ENCODE measurements at regions not wholly inside any gene's neighbourhood (a gene's known extent, or its start where the extent isn't known, plus 50 kb on each side); places are given as distances from the start of the nearest gene placed in this dataset.

DNA sequence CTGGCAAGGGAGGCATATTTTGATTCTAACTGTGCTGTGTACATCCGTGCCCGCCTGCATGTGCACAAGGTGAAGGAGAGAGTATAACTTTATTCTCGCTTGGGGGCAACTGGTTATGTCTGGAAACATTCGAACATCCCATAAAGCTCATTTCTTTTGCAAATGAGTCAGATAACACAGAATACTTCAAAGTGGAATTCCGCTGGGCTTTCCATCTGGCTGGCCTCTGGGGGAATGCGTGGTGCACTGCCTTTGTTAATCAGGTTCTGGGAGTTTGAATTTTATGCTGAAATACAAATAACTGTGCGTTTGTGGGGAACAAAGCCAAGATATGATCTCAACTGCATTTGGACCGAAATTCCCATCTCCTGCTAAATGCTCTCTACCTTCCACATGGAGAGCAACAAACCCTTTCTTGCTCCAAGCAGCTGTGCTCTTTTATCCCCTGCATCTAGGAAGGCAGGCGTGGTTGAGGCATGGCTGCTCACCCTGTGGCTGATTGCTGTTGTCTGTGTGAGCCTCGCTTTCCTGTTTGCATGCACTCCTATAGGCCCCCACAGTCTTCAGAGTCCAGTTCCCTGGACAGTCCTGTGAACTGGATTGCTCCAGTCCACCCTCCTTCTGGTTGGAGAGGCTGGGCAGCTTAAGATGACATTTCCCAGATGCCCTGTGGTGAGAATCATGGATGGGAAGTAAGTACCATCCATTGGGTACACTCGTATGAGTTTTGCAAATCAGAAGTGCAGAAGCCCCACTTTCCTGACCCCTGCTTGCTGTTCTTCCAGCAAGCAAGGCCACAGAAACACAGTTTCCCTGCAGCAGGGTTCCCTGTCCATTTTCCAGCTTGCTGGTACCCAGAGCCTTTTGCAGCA is 82.9 kb upstream of the ALDH1B1 start:
- Histone ChIP-seq H3K9me3 (ENCODE audit: low read length) (no peaks in the 10 kb centered on the region), H3K4me3 (ENCODE audit: low read length) (no peak overlapping the region), H3K27me3 (ENCODE audit: low read length) (no peaks in the 10 kb centered on the region), H3F3A (ENCODE audit: low read length, unreplicated experiment) (no peaks in the 10 kb centered on the region), H3K36me3 (ENCODE audit: low read depth, low read length) (no peaks in the 10 kb centered on the region), H3K27ac (ENCODE audit: low read length) (no peak overlapping the region), H4K20me1 (ENCODE audit: low read length) (no peaks in the 10 kb centered on the region), H3K9me2 (replicated peaks; ENCODE audit: low read length) (no peaks in the 10 kb centered on the region), H3K9ac (ENCODE audit: low read length) (no peak overlapping the region), H3K4me2 (ENCODE audit: low read length) (no peak overlapping the region), H2AFZ (ENCODE audit: low read length) (no peak overlapping the region), H3K79me2 (ENCODE audit: low read length) (no peaks in the 10 kb centered on the region), H3K4me1 (ENCODE audit: insufficient read depth, low read length) (no peaks in the 10 kb centered on the region)
- ChIA-PET CTCF (no interaction called here), POLR2A (ENCODE audit: unreplicated experiment) (no interaction called here)
- no peak for ATAC-seq
- no peak for DNase-seq
- TF ChIP-seq, protein P1, sequence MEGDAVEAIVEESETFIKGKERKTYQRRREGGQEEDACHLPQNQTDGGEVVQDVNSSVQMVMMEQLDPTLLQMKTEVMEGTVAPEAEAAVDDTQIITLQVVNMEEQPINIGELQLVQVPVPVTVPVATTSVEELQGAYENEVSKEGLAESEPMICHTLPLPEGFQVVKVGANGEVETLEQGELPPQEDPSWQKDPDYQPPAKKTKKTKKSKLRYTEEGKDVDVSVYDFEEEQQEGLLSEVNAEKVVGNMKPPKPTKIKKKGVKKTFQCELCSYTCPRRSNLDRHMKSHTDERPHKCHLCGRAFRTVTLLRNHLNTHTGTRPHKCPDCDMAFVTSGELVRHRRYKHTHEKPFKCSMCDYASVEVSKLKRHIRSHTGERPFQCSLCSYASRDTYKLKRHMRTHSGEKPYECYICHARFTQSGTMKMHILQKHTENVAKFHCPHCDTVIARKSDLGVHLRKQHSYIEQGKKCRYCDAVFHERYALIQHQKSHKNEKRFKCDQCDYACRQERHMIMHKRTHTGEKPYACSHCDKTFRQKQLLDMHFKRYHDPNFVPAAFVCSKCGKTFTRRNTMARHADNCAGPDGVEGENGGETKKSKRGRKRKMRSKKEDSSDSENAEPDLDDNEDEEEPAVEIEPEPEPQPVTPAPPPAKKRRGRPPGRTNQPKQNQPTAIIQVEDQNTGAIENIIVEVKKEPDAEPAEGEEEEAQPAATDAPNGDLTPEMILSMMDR (conservative IDR thresholded peaks at IDR 0.05; ENCODE audit: low read depth, low read length): no peak
- TF ChIP-seq EZH2 (IDR thresholded peaks at IDR 0.05; ENCODE audit: low read length, unreplicated experiment) (no peak), EZH2phosphoT487 (IDR thresholded peaks at IDR 0.05; ENCODE audit: borderline replicate concordance, low read length) (no peak)
- intact Hi-C loops (cut with micrococcal nuclease): no loop called here
- BruUV-seq (replicated peaks): no TSS peak

DNA sequence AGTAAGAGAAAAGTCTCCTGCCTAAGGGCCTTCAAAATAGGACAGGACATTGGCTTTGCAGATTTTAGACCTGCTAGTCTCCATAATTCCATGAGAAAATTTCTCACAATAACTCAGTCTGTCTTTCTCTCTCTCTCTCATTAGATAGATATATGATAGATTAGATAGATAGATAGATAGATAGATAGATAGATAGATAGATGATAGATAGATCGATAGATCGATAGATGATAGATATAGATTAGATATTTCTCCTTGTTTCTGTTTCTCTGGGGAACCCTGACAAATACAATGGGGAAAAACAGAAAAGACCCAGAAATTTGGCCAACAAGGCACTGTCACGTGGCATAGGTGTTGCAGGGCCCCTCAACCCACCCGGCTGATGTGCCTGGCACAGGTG is 84.4 kb upstream of the ALDH1B1 start:
- Histone ChIP-seq H3K27me3 (ENCODE audit: low read length) (no peaks in the 10 kb centered on the region), H3K9me3 (ENCODE audit: low read length) (no peaks in the 10 kb centered on the region), H3K9me2 (replicated peaks; ENCODE audit: low read length) (no peaks in the 10 kb centered on the region), H3K4me1 (ENCODE audit: insufficient read depth, low read length) (no peaks in the 10 kb centered on the region), H4K20me1 (ENCODE audit: low read length) (no peaks in the 10 kb centered on the region), H3K36me3 (ENCODE audit: low read depth, low read length) (no peaks in the 10 kb centered on the region), H3K27ac (ENCODE audit: low read length) (no peak overlapping the region), H3K4me3 (ENCODE audit: low read length) (no peak overlapping the region), H3K4me2 (ENCODE audit: low read length) (no peak overlapping the region), H3K9ac (ENCODE audit: low read length) (no peak overlapping the region), H3K79me2 (ENCODE audit: low read length) (no peaks in the 10 kb centered on the region), H3F3A (ENCODE audit: low read length, unreplicated experiment) (no peaks in the 10 kb centered on the region), H2AFZ (ENCODE audit: low read length) (no peak overlapping the region)
- ChIA-PET POLR2A (ENCODE audit: unreplicated experiment) (no interaction called here), CTCF (no interaction called here)
- intact Hi-C loops (cut with micrococcal nuclease): no loop called here
- ATAC-seq (no peak), DNase-seq (no peak)
- TF ChIP-seq, protein P1 (conservative IDR thresholded peaks at IDR 0.05; ENCODE audit: low read depth, low read length): no peak
- no peak for TF ChIP-seq EZH2 (IDR thresholded peaks at IDR 0.05; ENCODE audit: low read length, unreplicated experiment)
- TF ChIP-seq EZH2phosphoT487 (IDR thresholded peaks at IDR 0.05; ENCODE audit: borderline replicate concordance, low read length): no peak
- no TSS peak for BruUV-seq (replicated peaks)

DNA sequence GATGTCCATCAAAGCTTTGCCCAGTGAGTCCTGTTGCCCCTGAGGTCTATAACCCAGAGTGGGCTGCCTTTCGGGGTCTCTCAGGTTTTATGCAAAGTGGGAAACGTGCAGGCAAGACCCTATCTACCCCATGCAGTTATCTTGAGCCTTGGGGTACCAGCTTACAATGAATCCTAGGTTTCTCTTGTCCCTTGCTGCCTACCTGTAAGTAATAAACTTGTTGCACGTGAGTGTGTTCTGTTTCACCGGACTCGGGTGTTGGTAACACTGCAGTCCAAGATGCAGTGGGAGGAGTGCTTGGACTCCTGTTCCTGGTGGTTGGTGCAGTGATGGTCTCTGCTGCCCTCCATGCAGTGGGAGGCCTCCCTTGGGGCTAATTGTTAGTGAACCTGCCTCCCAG is 85.6 kb upstream of the ALDH1B1 start:
- no peak overlapping the region for H3K4me2 ChIP-seq (ENCODE audit: low read length)
- no peaks in the 10 kb centered on the region for H3K27me3 ChIP-seq (ENCODE audit: low read length)
- POLR2A ChIA-PET (ENCODE audit: unreplicated experiment): no interaction called here
- CTCF ChIA-PET: no interaction called here
- H3K36me3 ChIP-seq (ENCODE audit: low read depth, low read length): no peaks in the 10 kb centered on the region
- intact Hi-C loops (cut with micrococcal nuclease): no loop called here
- ATAC-seq (no peak), DNase-seq (no peak)
- H3F3A ChIP-seq (ENCODE audit: low read length, unreplicated experiment): no peaks in the 10 kb centered on the region
- no peaks in the 10 kb centered on the region for H3K79me2 ChIP-seq (ENCODE audit: low read length)
- no peaks in the 10 kb centered on the region for H3K9me3 ChIP-seq (ENCODE audit: low read length)
- H3K27ac ChIP-seq (ENCODE audit: low read length): no peak overlapping the region
- no peaks in the 10 kb centered on the region for H3K9me2 ChIP-seq (replicated peaks; ENCODE audit: low read length)
- TF ChIP-seq, protein P1 (conservative IDR thresholded peaks at IDR 0.05; ENCODE audit: low read depth, low read length): no peak
- TF ChIP-seq EZH2phosphoT487 (IDR thresholded peaks at IDR 0.05; ENCODE audit: borderline replicate concordance, low read length) (no peak), EZH2 (IDR thresholded peaks at IDR 0.05; ENCODE audit: low read length, unreplicated experiment) (no peak)
- no peak overlapping the region for H3K4me3 ChIP-seq (ENCODE audit: low read length)
- no peak overlapping the region for H2AFZ ChIP-seq (ENCODE audit: low read length)
- no TSS peak for BruUV-seq (replicated peaks)
- H4K20me1 ChIP-seq (ENCODE audit: low read length): no peaks in the 10 kb centered on the region
- H3K4me1 ChIP-seq (ENCODE audit: insufficient read depth, low read length): no peaks in the 10 kb centered on the region
- no peak overlapping the region for H3K9ac ChIP-seq (ENCODE audit: low read length)

All from PC-3 (cell line).